ENCODE measurements at regions not wholly inside any gene's neighbourhood (a gene's known extent, or its start where the extent isn't known, plus 50 kb on each side); places are given as distances from the start of the nearest gene placed in this dataset.

GRCh38 chr3:158983216-158984099, 181.6 kb downstream of the MFSD1 start:
- TF ChIP-seq CTCF (IDR thresholded peaks at IDR 0.05) (no peak), POLR2AphosphoS5 (IDR thresholded peaks at IDR 0.05) (no peak), POLR2A (IDR thresholded peaks at IDR 0.05) (no peak)
